ENCODE measurements at regions not wholly inside any gene's neighbourhood (a gene's known extent, or its start where the extent isn't known, plus 50 kb on each side); places are given as distances from the start of the nearest gene placed in this dataset.
A peak's percentile ranks its signal among the peaks of the same experiment; 100 is the strongest.

- no peak for DNase-seq (ENCODE audit: low read depth in 2 of 3, low spot score in 1 of 3)
Measured at GRCh38 chr15:70449311-70450141, 313.8 kb downstream of the UACA start.

- peak in 1 of 3 donors; percentile 8 for DNase-seq (ENCODE audit: low read depth in 2 of 3, low spot score in 1 of 3)
Measured at GRCh38 chr15:70447928-70448698, 315.2 kb downstream of the UACA start.

- DNase-seq (ENCODE audit: low read depth in 2 of 3, low spot score in 1 of 3) = no peak
Measured at GRCh38 chr15:70447521-70447920, 315.8 kb downstream of the UACA start.

- no peak for DNase-seq (ENCODE audit: low read depth in 2 of 3, low spot score in 1 of 3)
Measured at GRCh38 chr15:70447081-70447480, 316.3 kb downstream of the UACA start.

- no peak for DNase-seq (ENCODE audit: low read depth in 2 of 3, low spot score in 1 of 3)
Measured at GRCh38 chr15:70443486-70444273, 319.7 kb downstream of the UACA start.

- DNase-seq (ENCODE audit: low read depth in 2 of 3, low spot score in 1 of 3) = no peak
Measured at GRCh38 chr15:70442616-70443321, 320.6 kb downstream of the UACA start.

- no peak for DNase-seq (ENCODE audit: low read depth in 2 of 3, low spot score in 1 of 3)
Measured at GRCh38 chr15:70442211-70442610, 321.1 kb downstream of the UACA start.

GRCh38 chr15:70440416-70441138 lies 322.8 kb downstream of the UACA start:
- DNase-seq (ENCODE audit: low read depth in 2 of 3, low spot score in 1 of 3) = no peak

GRCh38 chr15:70439880-70440279 lies 323.5 kb downstream of the UACA start:
- DNase-seq (ENCODE audit: low read depth in 2 of 3, low spot score in 1 of 3) = no peak

- DNase-seq (ENCODE audit: low read depth in 2 of 3, low spot score in 1 of 3) = no peak
Measured at GRCh38 chr15:70439304-70439877, 324.0 kb downstream of the UACA start.

GRCh38 chr15:70438776-70439175 lies 324.6 kb downstream of the UACA start:
- DNase-seq (ENCODE audit: low read depth in 2 of 3, low spot score in 1 of 3) = no peak

- no peak for DNase-seq (ENCODE audit: low read depth in 2 of 3, low spot score in 1 of 3)
Measured at GRCh38 chr15:70437882-70438451, 325.4 kb downstream of the UACA start.

- no peak for DNase-seq (ENCODE audit: low read depth in 2 of 3, low spot score in 1 of 3)
Measured at GRCh38 chr15:70437089-70437488, 326.3 kb downstream of the UACA start.

GRCh38 chr15:70436428-70436827 lies 326.9 kb downstream of the UACA start:
- no peak for DNase-seq (ENCODE audit: low read depth in 2 of 3, low spot score in 1 of 3)

- DNase-seq (ENCODE audit: low read depth in 2 of 3, low spot score in 1 of 3) = no peak
Measured at GRCh38 chr15:70435872-70436271, 327.5 kb downstream of the UACA start.

- DNase-seq (ENCODE audit: low read depth in 2 of 3, low spot score in 1 of 3) = no peak
Measured at GRCh38 chr15:70435369-70435768, 328.0 kb downstream of the UACA start.

- no peak for DNase-seq (ENCODE audit: low read depth in 2 of 3, low spot score in 1 of 3)
Measured at GRCh38 chr15:70433586-70434324, 329.6 kb downstream of the UACA start.

GRCh38 chr15:70432924-70433495 lies 330.3 kb downstream of the UACA start:
- DNase-seq (ENCODE audit: low read depth in 2 of 3, low spot score in 1 of 3) = no peak

- no peak for DNase-seq (ENCODE audit: low read depth in 2 of 3, low spot score in 1 of 3)
Measured at GRCh38 chr15:70431854-70432253, 331.5 kb downstream of the UACA start.

Measured in stimulated activated CD4-positive, alpha-beta T cell treated with anti-CD3 and anti-CD28 coated beads, Interleukin-12 subunit alpha, Interleukin-12 subunit beta, amount 100 ng/mL, for 48 hours (primary cell).